GM18858 (cell line): ENCODE measurements at regions not wholly inside any gene's neighbourhood (a gene's known extent, or its start where the extent isn't known, plus 50 kb on each side); places are given as distances from the start of the nearest gene placed in this dataset.
A peak's percentile ranks its signal among the peaks of the same experiment; 100 is the strongest.
"Not testable (repeated sequence)": the region's sequence is repeated elsewhere in the genome, so short reads cannot be mapped to it uniquely, and the experiment has no call there.

Experiments used
- ATAC-seq: cut with Tn5 transposase; IDR thresholded peaks from one replicate; pipeline ENCODE4 v1.9.1; 2021; ENCODE audit not compliant: unreplicated experiment

DNA sequence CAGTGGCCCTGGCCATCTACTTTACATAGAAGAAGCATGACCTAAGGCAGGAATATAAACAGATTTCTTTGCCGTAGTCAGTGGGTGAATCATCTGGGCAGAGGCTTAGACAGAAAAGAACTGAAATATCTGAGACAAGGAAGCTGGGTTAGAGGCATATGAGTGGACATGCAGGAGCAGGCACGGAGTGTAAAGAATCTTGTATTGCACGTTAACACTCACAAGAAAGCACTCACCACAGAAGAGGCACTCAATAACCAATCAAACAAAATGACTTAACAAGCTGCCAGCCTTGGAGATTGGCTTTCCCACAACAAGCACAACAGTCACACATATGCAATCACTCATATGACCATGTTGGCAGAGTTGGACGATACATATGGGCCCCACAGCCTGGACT is 364.9 kb downstream of the FOXD4L5 start:
- not testable (repeated sequence) for ATAC-seq

DNA sequence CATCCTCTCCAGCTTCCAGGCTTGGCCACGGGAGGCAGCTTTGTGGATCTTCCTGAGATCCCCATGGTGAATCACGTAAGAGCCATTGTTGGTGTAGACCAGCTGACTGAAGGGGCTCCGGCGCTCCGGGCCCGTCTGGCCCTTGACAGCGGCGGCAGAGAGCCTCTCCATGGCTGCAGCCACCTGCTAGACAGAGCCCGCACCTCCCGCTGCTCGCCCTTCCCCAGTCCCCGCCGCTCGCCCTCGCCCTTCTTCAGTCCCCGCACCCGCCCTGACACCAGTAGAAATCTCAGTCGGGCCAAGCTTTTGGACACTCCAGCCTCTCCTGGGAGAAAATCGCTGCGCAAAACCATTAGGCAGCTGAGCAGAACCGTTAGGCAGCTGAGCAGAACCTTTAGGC is 396.4 kb downstream of the FOXD4L5 start:
- ATAC-seq: not testable (repeated sequence)

DNA sequence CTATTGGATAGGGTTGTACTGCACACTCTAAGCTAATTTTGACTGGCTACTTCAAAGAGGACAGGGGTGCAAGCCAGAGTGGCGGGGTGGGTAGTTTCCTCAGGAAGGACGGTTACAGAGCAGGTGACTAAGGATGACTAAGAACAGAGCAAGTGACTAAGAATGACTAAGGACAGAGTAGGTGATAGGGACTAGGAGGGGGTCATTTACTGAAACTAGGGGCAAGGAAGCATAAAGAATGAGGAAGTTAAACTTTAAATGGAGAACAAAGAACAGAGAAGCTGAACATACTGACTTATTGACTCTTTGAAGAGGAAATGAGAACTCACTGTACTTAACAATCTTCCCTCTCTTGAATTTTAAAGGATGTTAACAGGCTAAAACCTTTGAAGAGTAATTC is 414.4 kb downstream of the FOXD4L5 start:
- peak; percentile 81 for ATAC-seq
